ENCODE measurements at regions not wholly inside any gene's neighbourhood (a gene's known extent, or its start where the extent isn't known, plus 50 kb on each side); places are given as distances from the start of the nearest gene placed in this dataset.

- no peak overlapping the region for H2AFZ ChIP-seq (ENCODE audit: low read length)
- no peak for TF ChIP-seq EZH2 (IDR thresholded peaks at IDR 0.05; ENCODE audit: low read length, unreplicated experiment)
- TF ChIP-seq, protein P1, sequence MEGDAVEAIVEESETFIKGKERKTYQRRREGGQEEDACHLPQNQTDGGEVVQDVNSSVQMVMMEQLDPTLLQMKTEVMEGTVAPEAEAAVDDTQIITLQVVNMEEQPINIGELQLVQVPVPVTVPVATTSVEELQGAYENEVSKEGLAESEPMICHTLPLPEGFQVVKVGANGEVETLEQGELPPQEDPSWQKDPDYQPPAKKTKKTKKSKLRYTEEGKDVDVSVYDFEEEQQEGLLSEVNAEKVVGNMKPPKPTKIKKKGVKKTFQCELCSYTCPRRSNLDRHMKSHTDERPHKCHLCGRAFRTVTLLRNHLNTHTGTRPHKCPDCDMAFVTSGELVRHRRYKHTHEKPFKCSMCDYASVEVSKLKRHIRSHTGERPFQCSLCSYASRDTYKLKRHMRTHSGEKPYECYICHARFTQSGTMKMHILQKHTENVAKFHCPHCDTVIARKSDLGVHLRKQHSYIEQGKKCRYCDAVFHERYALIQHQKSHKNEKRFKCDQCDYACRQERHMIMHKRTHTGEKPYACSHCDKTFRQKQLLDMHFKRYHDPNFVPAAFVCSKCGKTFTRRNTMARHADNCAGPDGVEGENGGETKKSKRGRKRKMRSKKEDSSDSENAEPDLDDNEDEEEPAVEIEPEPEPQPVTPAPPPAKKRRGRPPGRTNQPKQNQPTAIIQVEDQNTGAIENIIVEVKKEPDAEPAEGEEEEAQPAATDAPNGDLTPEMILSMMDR (conservative IDR thresholded peaks at IDR 0.05; ENCODE audit: low read depth, low read length): no peak
- no peak for TF ChIP-seq EZH2phosphoT487 (IDR thresholded peaks at IDR 0.05; ENCODE audit: borderline replicate concordance, low read length)
These were observed 360.8 kb downstream of the LMO4 start for GRCh38 chr1:87689487-87689886.

GRCh38 chr1:87696483-87696882, 367.8 kb downstream of the LMO4 start:
- BruUV-seq (replicated peaks): no TSS peak
- ChIA-PET CTCF (no interaction called here), POLR2A (ENCODE audit: unreplicated experiment) (no interaction called here)
- Histone ChIP-seq H3K9me2 (replicated peaks; ENCODE audit: low read length) (no peaks in the 10 kb centered on the region), H4K20me1 (ENCODE audit: low read length) (no peaks in the 10 kb centered on the region), H3K4me1 (ENCODE audit: insufficient read depth, low read length) (no peaks in the 10 kb centered on the region), H3F3A (ENCODE audit: low read length, unreplicated experiment) (no peaks in the 10 kb centered on the region), H3K9me3 (ENCODE audit: low read length) (no peaks in the 10 kb centered on the region), H3K9ac (ENCODE audit: low read length) (no peak overlapping the region), H3K79me2 (ENCODE audit: low read length) (no peaks in the 10 kb centered on the region), H3K4me3 (ENCODE audit: low read length) (no peak overlapping the region), H2AFZ (ENCODE audit: low read length) (no peak overlapping the region), H3K27me3 (ENCODE audit: low read length) (no peaks in the 10 kb centered on the region), H3K27ac (ENCODE audit: low read length) (no peak overlapping the region), H3K4me2 (ENCODE audit: low read length) (no peak overlapping the region), H3K36me3 (ENCODE audit: low read depth, low read length) (no peaks in the 10 kb centered on the region; the same call in 1 of the 2 replicates)
- no peak for DNase-seq
- TF ChIP-seq EZH2 (IDR thresholded peaks at IDR 0.05; ENCODE audit: low read length, unreplicated experiment): no peak
- TF ChIP-seq, protein P1 (conservative IDR thresholded peaks at IDR 0.05; ENCODE audit: low read depth, low read length): no peak
- TF ChIP-seq EZH2phosphoT487 (IDR thresholded peaks at IDR 0.05; ENCODE audit: borderline replicate concordance, low read length): no peak
- no peak for ATAC-seq
- intact Hi-C loops (cut with micrococcal nuclease): no loop called here

More at GRCh38 chr1:87689487-87689886, 360.8 kb downstream of the LMO4 start:
- no peak overlapping the region for H3K4me2 ChIP-seq (ENCODE audit: low read length)
- DNase-seq: no peak
- no peak for ATAC-seq
- H3K4me1 ChIP-seq (ENCODE audit: insufficient read depth, low read length): peaks cover 8% of the 10 kb centered on the region; the same call in 1 of the 2 replicates
- no peaks in the 10 kb centered on the region for H4K20me1 ChIP-seq (ENCODE audit: low read length)
- H3K79me2 ChIP-seq (ENCODE audit: low read length): no peaks in the 10 kb centered on the region
- intact Hi-C loops (cut with micrococcal nuclease): no loop called here
- no peaks in the 10 kb centered on the region for H3K27me3 ChIP-seq (ENCODE audit: low read length)
- no peaks in the 10 kb centered on the region for H3F3A ChIP-seq (ENCODE audit: low read length, unreplicated experiment)
- no peak overlapping the region for H3K4me3 ChIP-seq (ENCODE audit: low read length)
- BruUV-seq (replicated peaks): no TSS peak
- no peak overlapping the region for H3K9ac ChIP-seq (ENCODE audit: low read length)
- ChIA-PET POLR2A (ENCODE audit: unreplicated experiment) (no interaction called here), CTCF (no interaction called here)
- no peaks in the 10 kb centered on the region for H3K9me3 ChIP-seq (ENCODE audit: low read length)
- H3K36me3 ChIP-seq (ENCODE audit: low read depth, low read length): no peaks in the 10 kb centered on the region
- H3K27ac ChIP-seq (ENCODE audit: low read length): no peak overlapping the region
- no peaks in the 10 kb centered on the region for H3K9me2 ChIP-seq (replicated peaks; ENCODE audit: low read length)

- CTCF ChIA-PET: no interaction called here
- TF ChIP-seq, protein P1 (conservative IDR thresholded peaks at IDR 0.05; ENCODE audit: low read depth, low read length): no peak
- no peak for TF ChIP-seq EZH2phosphoT487 (IDR thresholded peaks at IDR 0.05; ENCODE audit: borderline replicate concordance, low read length)
- TF ChIP-seq EZH2 (IDR thresholded peaks at IDR 0.05; ENCODE audit: low read length, unreplicated experiment): no peak
These were observed 373.8 kb downstream of the LMO4 start for GRCh38 chr1:87702455-87702854.

More at GRCh38 chr1:87702455-87702854, 373.8 kb downstream of the LMO4 start:
- intact Hi-C loops (cut with micrococcal nuclease): no loop called here
- H3K27me3 ChIP-seq (ENCODE audit: low read length): no peaks in the 10 kb centered on the region
- H3K9me2 ChIP-seq (replicated peaks; ENCODE audit: low read length): no peaks in the 10 kb centered on the region
- no peaks in the 10 kb centered on the region for H4K20me1 ChIP-seq (ENCODE audit: low read length)
- DNase-seq (no peak), ATAC-seq (no peak)
- no peaks in the 10 kb centered on the region for H3K4me1 ChIP-seq (ENCODE audit: insufficient read depth, low read length)
- no TSS peak for BruUV-seq (replicated peaks)
- no peak overlapping the region for H2AFZ ChIP-seq (ENCODE audit: low read length)
- no peak overlapping the region for H3K9ac ChIP-seq (ENCODE audit: low read length)
- H3K9me3 ChIP-seq (ENCODE audit: low read length): peaks cover 7% of the 10 kb centered on the region; the same call in 1 of the 2 replicates
- no peaks in the 10 kb centered on the region for H3F3A ChIP-seq (ENCODE audit: low read length, unreplicated experiment)
- H3K27ac ChIP-seq (ENCODE audit: low read length): no peak overlapping the region
- POLR2A ChIA-PET (ENCODE audit: unreplicated experiment): no interaction called here
- H3K4me2 ChIP-seq (ENCODE audit: low read length): no peak overlapping the region
- H3K79me2 ChIP-seq (ENCODE audit: low read length): no peaks in the 10 kb centered on the region
- H3K4me3 ChIP-seq (ENCODE audit: low read length): no peak overlapping the region
- H3K36me3 ChIP-seq (ENCODE audit: low read depth, low read length): no peaks in the 10 kb centered on the region; the same call in 1 of the 2 replicates

Measured in PC-3 (cell line).